Spleen (tissue), 11 donors: ENCODE measurements at regions not wholly inside any gene's neighbourhood (a gene's known extent, or its start where the extent isn't known, plus 50 kb on each side); places are given as distances from the start of the nearest gene placed in this dataset.

Source experiments
- DNase-seq: peaks from one replicate; pipeline ENCODE4 v3.0.0-alpha.2; 2020
- H3K27ac ChIP-seq, 8 donors: fragments of 200-600 bp; sonication (generic) in 7 of 8; 1 replicate in 4 of 8; 2 replicates in 4 of 8; pipeline versions ENCODE4 v1.5.0 to v1.8.0; 2016 to 2021; ENCODE audit warnings: inconsistent platforms in 4 of 8, mild to moderate bottlenecking in 4 of 8, moderate library complexity in 1 of 8
- H3K27me3 ChIP-seq, 7 donors: fragments of 200-600 bp; sonication (generic) in 6 of 7; replicated peaks in 1 of 7; 1 replicate in 4 of 7; 2 replicates in 3 of 7; pipeline versions ENCODE4 v1.5.0 to v1.8.0; 2016 to 2021; ENCODE audit warnings: inconsistent platforms in 3 of 7, mild to moderate bottlenecking in 1 of 7
- H3K36me3 ChIP-seq, 6 donors: fragments of 200-600 bp; sonication (generic) in 5 of 6; 1 replicate in 4 of 6; 2 replicates in 2 of 6; pipeline versions ENCODE4 v1.5.0 to v1.8.0; 2016 to 2021; ENCODE audit warnings: inconsistent platforms in 2 of 6
- H3K4me1 ChIP-seq, 6 donors: fragments of 200-600 bp; sonication (generic) in 5 of 6; 1 replicate in 3 of 6; 2 replicates in 3 of 6; pipeline versions ENCODE4 v1.5.0 to v1.8.0; 2016 to 2021; ENCODE audit warnings: inconsistent platforms in 3 of 6
- H3K4me3 ChIP-seq, 8 donors: fragments of 200-600 bp; sonication (generic) in 7 of 8; 1 replicate in 4 of 8; 2 replicates in 4 of 8; pipeline versions ENCODE4 v1.5.0 to v1.8.0; 2016 to 2021; ENCODE audit warnings: inconsistent platforms in 4 of 8, mild to moderate bottlenecking in 4 of 8, moderate library complexity in 2 of 8
- H3K9me3 ChIP-seq, 8 donors: fragments of 200-600 bp; sonication (generic) in 7 of 8; 1 replicate in 4 of 8; 2 replicates in 4 of 8; pipeline versions ENCODE4 v1.5.0 to v1.8.0; 2016 to 2021; ENCODE audit warnings: inconsistent platforms in 4 of 8
- POLR2A ChIP-seq, 3 donors: fragments of 450-650 bp; IDR thresholded peaks; one replicate each; pipeline ENCODE4 v1.5.1; 2017; ENCODE audit warnings: antibody characterized with exemption in 3 of 3, mild to moderate bottlenecking in 1 of 3
- POLR2AphosphoS5 ChIP-seq, 3 donors: sonication (generic); formaldehyde crosslinking; IDR thresholded peaks; one replicate each; pipeline ENCODE4 v1.5.1; 2017; ENCODE audit warnings: antibody characterized with exemption in 3 of 3
- WGBS, 5 donors: extraction: QIAGEN DNeasy Blood & Tissue Kit in 3 of 5; methylation state at CpG; one replicate each; pipeline versions ENCODE4 v1.1.5 to v1.1.7; 2013 to 2018; 5-methylcytosine and 5-hydroxymethylcytosine counted together
- intact Hi-C: fragments of 100-400 bp; cut with DNase I; formaldehyde crosslinking; loops from one replicate; pipeline ENCODE4 v1.15.0; 2023; ENCODE audit warnings: low total_unique reads
- TF ChIP-seq, protein P1 (sequence below), 11 experiments: fragments of 200-600 bp in 7 of 11; fragments of 450-650 bp in 4 of 11; sonication (generic) in 4 of 11; IDR thresholded peaks in 8 of 11; conservative IDR thresholded peaks in 3 of 11; 1 replicate in 7 of 11; 2 replicates in 4 of 11; pipeline versions ENCODE4 v1.4.0 to v1.8.0; 2016 to 2021; ENCODE audit warnings: antibody characterized with exemption in 11 of 11, inconsistent platforms in 4 of 11, mild to moderate bottlenecking in 1 of 11
- donor health status: healthy with polysubstance abuse.
- donor health status: DM: no; HTN: no; CAD: no; lungs with moderate emphysema.
- donor health status: DM: no; HTN: no; CAD: no.
- donor health status: Bipolar disorder and iron deficiency.
- donor health status: healthy.
- donor health status: DM: no; HTN: no; CAD: no.
- donor health status: DM: yes; HTN: yes; CAD: no.

DNA sequence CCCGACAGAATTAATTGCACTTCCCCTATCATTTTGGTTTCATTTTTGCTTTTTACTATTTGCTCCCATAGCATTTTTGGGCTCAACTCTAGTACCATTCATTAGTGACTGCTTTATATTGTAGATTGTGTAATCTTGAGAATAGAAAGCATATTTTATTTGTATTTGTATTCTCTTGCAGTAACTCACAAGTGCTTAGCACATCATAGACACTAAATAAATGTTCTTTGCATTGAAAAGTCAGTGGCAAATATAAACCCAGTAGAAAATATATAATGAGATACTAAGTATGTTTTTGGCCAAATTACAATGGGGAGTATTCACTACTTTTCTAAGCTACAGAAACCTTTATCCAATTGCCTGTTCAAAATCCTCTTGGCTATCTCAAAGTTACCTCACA is 359.7 kb upstream of the CAMK1G start:
- no peaks in the 10 kb centered on the region for H3K36me3 ChIP-seq
- peaks cover 0 to 14% (median 0%) of the 10 kb centered on the region in 7 donors for H3K27me3 ChIP-seq
- no peak overlapping the region for H3K27ac ChIP-seq
- intact Hi-C loops = no loop called here
- no peaks in the 10 kb centered on the region for H3K4me1 ChIP-seq
- 8 to 26% (median 15%) methylated on average over 1 of the region's 1 CpG for WGBS, 5 donors
- no peak for DNase-seq
- TF ChIP-seq POLR2AphosphoS5 (IDR thresholded peaks at IDR 0.05) (no peak), POLR2A (IDR thresholded peaks at IDR 0.05) (no peak)
- TF ChIP-seq, protein P1, sequence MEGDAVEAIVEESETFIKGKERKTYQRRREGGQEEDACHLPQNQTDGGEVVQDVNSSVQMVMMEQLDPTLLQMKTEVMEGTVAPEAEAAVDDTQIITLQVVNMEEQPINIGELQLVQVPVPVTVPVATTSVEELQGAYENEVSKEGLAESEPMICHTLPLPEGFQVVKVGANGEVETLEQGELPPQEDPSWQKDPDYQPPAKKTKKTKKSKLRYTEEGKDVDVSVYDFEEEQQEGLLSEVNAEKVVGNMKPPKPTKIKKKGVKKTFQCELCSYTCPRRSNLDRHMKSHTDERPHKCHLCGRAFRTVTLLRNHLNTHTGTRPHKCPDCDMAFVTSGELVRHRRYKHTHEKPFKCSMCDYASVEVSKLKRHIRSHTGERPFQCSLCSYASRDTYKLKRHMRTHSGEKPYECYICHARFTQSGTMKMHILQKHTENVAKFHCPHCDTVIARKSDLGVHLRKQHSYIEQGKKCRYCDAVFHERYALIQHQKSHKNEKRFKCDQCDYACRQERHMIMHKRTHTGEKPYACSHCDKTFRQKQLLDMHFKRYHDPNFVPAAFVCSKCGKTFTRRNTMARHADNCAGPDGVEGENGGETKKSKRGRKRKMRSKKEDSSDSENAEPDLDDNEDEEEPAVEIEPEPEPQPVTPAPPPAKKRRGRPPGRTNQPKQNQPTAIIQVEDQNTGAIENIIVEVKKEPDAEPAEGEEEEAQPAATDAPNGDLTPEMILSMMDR (IDR thresholded peaks at IDR 0.05 in 8 of 11, conservative IDR thresholded peaks at IDR 0.05 in 3 of 11) = no peak
- H3K4me3 ChIP-seq = no peak overlapping the region
- no peaks in the 10 kb centered on the region for H3K9me3 ChIP-seq

DNA sequence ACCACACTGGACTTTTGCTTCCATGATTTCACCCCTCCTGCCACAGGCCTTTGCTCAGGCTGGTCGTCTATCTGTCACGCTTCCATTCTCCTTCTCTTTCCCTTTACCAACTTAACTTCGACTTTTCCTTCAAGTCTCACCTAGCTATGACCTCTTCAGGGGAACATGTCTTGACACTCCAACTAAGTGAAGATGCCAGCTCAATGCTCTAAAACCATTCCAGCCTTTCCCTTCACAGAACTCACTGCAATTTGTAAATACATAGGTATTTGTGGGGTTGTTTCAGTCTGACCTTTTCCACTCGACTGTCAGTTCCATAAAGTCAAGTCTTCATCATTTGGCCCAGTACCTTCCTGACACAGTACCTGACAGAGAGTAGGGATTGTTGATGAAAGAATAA is 358.6 kb upstream of the CAMK1G start:
- Histone ChIP-seq H3K4me1 (no peaks in the 10 kb centered on the region), H3K36me3 (no peaks in the 10 kb centered on the region), H3K9me3 (no peaks in the 10 kb centered on the region), H3K27ac (no peak overlapping the region), H3K27me3 (peaks cover 0 to 12% (median 0%) of the 10 kb centered on the region in 7 donors), H3K4me3 (no peak overlapping the region)
- no peak for DNase-seq
- TF ChIP-seq, protein P1 (IDR thresholded peaks at IDR 0.05 in 8 of 11, conservative IDR thresholded peaks at IDR 0.05 in 3 of 11) = no peak
- no peak for TF ChIP-seq POLR2AphosphoS5 (IDR thresholded peaks at IDR 0.05)
- TF ChIP-seq POLR2A (IDR thresholded peaks at IDR 0.05) = no peak
- WGBS, 5 donors = 81 to 93% (median 86%) methylated on average over 4 of the region's 4 CpGs
- intact Hi-C loops = no loop called here

DNA sequence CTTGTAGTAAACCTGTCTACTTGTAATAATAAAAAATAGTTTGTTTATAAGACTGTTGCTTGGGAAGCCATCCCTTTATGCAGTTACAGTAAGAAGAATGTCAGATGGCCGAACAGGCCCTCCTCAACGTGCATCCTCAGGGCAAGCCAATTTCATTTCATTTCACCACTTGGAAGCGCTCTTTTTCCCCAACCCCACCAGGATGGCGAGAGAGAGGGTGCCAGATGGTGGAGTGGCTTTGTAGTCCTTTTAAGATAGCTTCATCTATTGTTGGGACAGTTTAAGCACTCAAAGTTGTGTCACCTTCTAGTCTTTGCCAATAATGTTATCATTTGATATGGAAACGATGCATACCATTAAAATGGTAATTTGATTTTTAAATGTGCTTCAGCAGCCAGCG is 356.3 kb upstream of the CAMK1G start:
- DNase-seq = no peak
- 72 to 88% (median 81%) methylated on average over 6 of the region's 6 CpGs for WGBS, 5 donors
- no peaks in the 10 kb centered on the region for H3K36me3 ChIP-seq
- intact Hi-C loops = no loop called here
- TF ChIP-seq, protein P1 (IDR thresholded peaks at IDR 0.05 in 8 of 11, conservative IDR thresholded peaks at IDR 0.05 in 3 of 11) = no peak
- TF ChIP-seq POLR2AphosphoS5 (IDR thresholded peaks at IDR 0.05) (no peak), POLR2A (IDR thresholded peaks at IDR 0.05) (no peak)
- no peak overlapping the region for H3K4me3 ChIP-seq
- H3K9me3 ChIP-seq = peaks cover 0 to 21% (median 3%) of the 10 kb centered on the region in 8 donors
- H3K27me3 ChIP-seq = peaks cover 0 to 26% (median 14%) of the 10 kb centered on the region in 7 donors
- H3K27ac ChIP-seq = no peak overlapping the region
- H3K4me1 ChIP-seq = no peaks in the 10 kb centered on the region

DNA sequence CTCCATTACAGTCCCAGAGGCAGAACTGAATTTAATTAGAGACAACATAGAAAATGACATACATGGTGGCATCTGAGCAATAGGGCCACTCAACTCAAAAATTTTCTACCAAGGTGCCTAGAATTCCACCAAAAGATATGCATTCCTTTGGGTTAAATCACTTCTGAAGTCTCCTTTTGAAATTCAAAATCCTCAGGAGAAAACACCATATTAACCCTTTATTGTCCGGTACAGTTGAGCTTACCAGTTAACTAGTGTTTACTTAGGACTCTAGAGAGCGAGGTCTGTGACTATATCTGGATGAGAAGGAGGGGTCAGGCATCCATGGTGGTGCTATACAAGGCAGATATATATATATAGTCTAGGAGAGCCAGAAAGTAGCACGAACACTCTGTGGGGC is 355.6 kb upstream of the CAMK1G start:
- Histone ChIP-seq H3K4me1 (no peaks in the 10 kb centered on the region), H3K9me3 (peaks cover 0 to 25% (median 3%) of the 10 kb centered on the region in 8 donors), H3K36me3 (no peaks in the 10 kb centered on the region), H3K27me3 (peaks cover 0 to 31% (median 14%) of the 10 kb centered on the region in 7 donors), H3K27ac (no peak overlapping the region), H3K4me3 (no peak overlapping the region)
- TF ChIP-seq, protein P1 (IDR thresholded peaks at IDR 0.05 in 8 of 11, conservative IDR thresholded peaks at IDR 0.05 in 3 of 11) = no peak
- WGBS, 5 donors = 73 to 84% (median 81%) methylated on average over 3 of the region's 3 CpGs
- no peak for DNase-seq
- intact Hi-C loops = no loop called here
